Cardiac muscle cell (in vitro differentiated cells and primary cell): ENCODE measurements at regions not wholly inside any gene's neighbourhood (a gene's known extent, or its start where the extent isn't known, plus 50 kb on each side); places are given as distances from the start of the nearest gene placed in this dataset.

Experiments
- DNase-seq, 2 donors: peaks; one replicate each; pipeline versions ENCODE4 v3.0.0 to v3.0.0-alpha.2; 2010 to 2017; ENCODE audit warnings: low read depth in 1 of 2, low spot score in 1 of 2
- H3K27ac ChIP-seq: fragments of 200-600 bp; sonication (generic); 2 replicates; pipeline ENCODE4 v1.5.1; 2016
- H3K27me3 ChIP-seq: fragments of 200-600 bp; sonication (generic); 2 replicates; pipeline ENCODE4 v1.6.0; 2016; ENCODE audit warnings: control low read depth
- H3K36me3 ChIP-seq: fragments of 200-600 bp; sonication (generic); 2 replicates; pipeline ENCODE4 v1.5.1; 2016; ENCODE audit warnings: control low read depth
- H3K4me1 ChIP-seq: fragments of 200-600 bp; sonication (generic); 2 replicates; pipeline ENCODE4 v1.8.1; 2017; ENCODE audit warnings: low read depth, mild to moderate bottlenecking, mixed run types
- H3K4me3 ChIP-seq: fragments of 200-600 bp; sonication (generic); 2 replicates; pipeline ENCODE4 v1.5.1; 2016; ENCODE audit warnings: mild to moderate bottlenecking
- H3K9me3 ChIP-seq: fragments of 200-600 bp; sonication (generic); 2 replicates; pipeline ENCODE4 v1.5.1; 2017; ENCODE audit warnings: low read depth, mild to moderate bottlenecking, control low read depth
- TF ChIP-seq, protein P1 (sequence below): IDR thresholded peaks from 2 replicates; pipeline ENCODE4 v1.5.1; 2012; ENCODE audit warnings: low read depth, mild to moderate bottlenecking, low read length

GRCh38 chr1:208456487-208456886 lies 212.3 kb upstream of the PLXNA2 start:
- no peak for DNase-seq
- Histone ChIP-seq H3K4me1 (no peaks in the 10 kb centered on the region), H3K27ac (no peak overlapping the region), H3K9me3 (no peaks in the 10 kb centered on the region), H3K27me3 (no peaks in the 10 kb centered on the region), H3K4me3 (no peak overlapping the region), H3K36me3 (no peaks in the 10 kb centered on the region)
- TF ChIP-seq, protein P1, sequence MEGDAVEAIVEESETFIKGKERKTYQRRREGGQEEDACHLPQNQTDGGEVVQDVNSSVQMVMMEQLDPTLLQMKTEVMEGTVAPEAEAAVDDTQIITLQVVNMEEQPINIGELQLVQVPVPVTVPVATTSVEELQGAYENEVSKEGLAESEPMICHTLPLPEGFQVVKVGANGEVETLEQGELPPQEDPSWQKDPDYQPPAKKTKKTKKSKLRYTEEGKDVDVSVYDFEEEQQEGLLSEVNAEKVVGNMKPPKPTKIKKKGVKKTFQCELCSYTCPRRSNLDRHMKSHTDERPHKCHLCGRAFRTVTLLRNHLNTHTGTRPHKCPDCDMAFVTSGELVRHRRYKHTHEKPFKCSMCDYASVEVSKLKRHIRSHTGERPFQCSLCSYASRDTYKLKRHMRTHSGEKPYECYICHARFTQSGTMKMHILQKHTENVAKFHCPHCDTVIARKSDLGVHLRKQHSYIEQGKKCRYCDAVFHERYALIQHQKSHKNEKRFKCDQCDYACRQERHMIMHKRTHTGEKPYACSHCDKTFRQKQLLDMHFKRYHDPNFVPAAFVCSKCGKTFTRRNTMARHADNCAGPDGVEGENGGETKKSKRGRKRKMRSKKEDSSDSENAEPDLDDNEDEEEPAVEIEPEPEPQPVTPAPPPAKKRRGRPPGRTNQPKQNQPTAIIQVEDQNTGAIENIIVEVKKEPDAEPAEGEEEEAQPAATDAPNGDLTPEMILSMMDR, result no peak

- Histone ChIP-seq H3K27me3 (no peaks in the 10 kb centered on the region), H3K9me3 (no peaks in the 10 kb centered on the region), H3K27ac (no peak overlapping the region), H3K4me1 (no peaks in the 10 kb centered on the region), H3K4me3 (no peak overlapping the region), H3K36me3 (no peaks in the 10 kb centered on the region)
- TF ChIP-seq, protein P1, result no peak
- DNase-seq, result no peak
Observed at GRCh38 chr1:208460823-208461222, 216.6 kb upstream of the PLXNA2 start.

- Histone ChIP-seq H3K27me3 (no peaks in the 10 kb centered on the region), H3K27ac (no peak overlapping the region), H3K9me3 (no peaks in the 10 kb centered on the region), H3K36me3 (no peaks in the 10 kb centered on the region), H3K4me1 (no peaks in the 10 kb centered on the region), H3K4me3 (no peak overlapping the region)
- TF ChIP-seq, protein P1, result no peak
- no peak for DNase-seq
Observed at GRCh38 chr1:208461680-208462079, 217.5 kb upstream of the PLXNA2 start.

DNA sequence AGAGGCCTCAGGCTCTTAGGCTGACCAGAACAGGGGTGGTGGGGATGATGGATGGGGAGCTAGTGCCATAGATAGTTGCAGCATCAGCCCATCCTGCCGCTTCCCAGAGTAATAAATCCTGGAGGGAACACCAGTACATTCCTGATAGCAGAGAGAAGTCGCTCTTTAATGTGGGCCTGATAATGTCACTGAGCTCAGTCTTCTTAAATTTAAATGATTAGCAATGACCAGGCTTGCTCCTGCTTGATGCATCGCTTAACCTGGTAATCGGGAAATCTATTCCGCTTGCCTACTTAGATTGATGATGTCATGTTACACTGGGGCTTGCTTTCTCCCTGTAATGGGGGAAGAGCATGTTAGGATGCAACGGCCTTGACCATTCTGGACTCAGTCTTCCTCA lies 218.6 kb upstream of the PLXNA2 start:
- TF ChIP-seq, protein P1, result no peak
- DNase-seq, result no peak
- Histone ChIP-seq H3K36me3 (no peaks in the 10 kb centered on the region), H3K4me3 (no peak overlapping the region), H3K27me3 (no peaks in the 10 kb centered on the region), H3K4me1 (peaks cover 8% of the 10 kb centered on the region), H3K9me3 (no peaks in the 10 kb centered on the region), H3K27ac (no peak overlapping the region)

- H3K36me3 ChIP-seq, result no peaks in the 10 kb centered on the region
- TF ChIP-seq, protein P1, result no peak
- H3K27me3 ChIP-seq, result no peaks in the 10 kb centered on the region
Observed at GRCh38 chr1:208465266-208465665, 221.1 kb upstream of the PLXNA2 start.

More at GRCh38 chr1:208465266-208465665, 221.1 kb upstream of the PLXNA2 start:
- no peaks in the 10 kb centered on the region for H3K9me3 ChIP-seq
- peaks cover 12% of the 10 kb centered on the region for H3K4me1 ChIP-seq
- no peak for DNase-seq
- H3K27ac ChIP-seq, result no peak overlapping the region
- H3K4me3 ChIP-seq, result no peak overlapping the region
